Mesothelial cell of epicardium (in vitro differentiated cells): ENCODE measurements at regions not wholly inside any gene's neighbourhood (a gene's known extent, or its start where the extent isn't known, plus 50 kb on each side); places are given as distances from the start of the nearest gene placed in this dataset.
A peak's percentile ranks its signal among the peaks of the same experiment; 100 is the strongest.

Source experiments
- DNase-seq, 2 experiments: peaks; one replicate each; pipeline ENCODE4 v3.0.0; 2021; ENCODE audit warnings: low spot score in 2 of 2; ENCODE audit not compliant: unreplicated experiment in 2 of 2
- H3K27ac Mint-ChIP-seq: 2 replicates; pipeline ENCODE4 v1.8.0; 2021; ENCODE audit warnings: mixed read lengths
- H3K27me3 Mint-ChIP-seq: 2 replicates; pipeline ENCODE4 v1.8.0; 2021; ENCODE audit warnings: low read depth, mixed read lengths
- H3K36me3 Mint-ChIP-seq: 2 replicates; pipeline ENCODE4 v1.8.0; 2021; ENCODE audit warnings: mixed read lengths
- H3K4me1 Mint-ChIP-seq: 2 replicates; pipeline ENCODE4 v1.8.0; 2021; ENCODE audit warnings: mixed read lengths
- H3K4me3 Mint-ChIP-seq: 2 replicates; pipeline ENCODE4 v1.8.0; 2021; ENCODE audit warnings: mild to moderate bottlenecking, moderate library complexity, mixed read lengths
- H3K9me3 Mint-ChIP-seq: 2 replicates; pipeline ENCODE4 v1.8.0; 2021; ENCODE audit warnings: mixed read lengths
- CTCF ChIP-seq: fragments of 200-600 bp; sonication (generic); IDR thresholded peaks from one replicate; pipeline ENCODE4 v1.5.0; 2021; ENCODE audit warnings: antibody characterized with exemption; ENCODE audit not compliant: unreplicated experiment

- Mint-ChIP-seq H3K9me3 (peaks cover 2% of the 10 kb centered on the region), H3K27ac (peak overlapping the region; percentile 85), H3K4me1 (peaks cover 70% of the 10 kb centered on the region), H3K36me3 (peaks cover 1% of the 10 kb centered on the region), H3K27me3 (no peaks in the 10 kb centered on the region), H3K4me3 (no peak overlapping the region)
- no peak for TF ChIP-seq CTCF
- DNase-seq, result no peak
Observed at GRCh38 chr2:236871500-236872001, 214.1 kb upstream of the COPS8 start.

- H3K4me3 Mint-ChIP-seq, result no peak overlapping the region
- peak overlapping the region; percentile 85 for H3K27ac Mint-ChIP-seq
- H3K27me3 Mint-ChIP-seq, result no peaks in the 10 kb centered on the region
- peaks cover 72% of the 10 kb centered on the region for H3K4me1 Mint-ChIP-seq
- H3K9me3 Mint-ChIP-seq, result no peaks in the 10 kb centered on the region
- TF ChIP-seq CTCF, result no peak
- no peak for DNase-seq
- H3K36me3 Mint-ChIP-seq, result no peaks in the 10 kb centered on the region
Observed at GRCh38 chr2:236872015-236872414, 213.7 kb upstream of the COPS8 start.

GRCh38 chr2:236872981-236873380 lies 212.7 kb upstream of the COPS8 start:
- TF ChIP-seq CTCF, result no peak
- Mint-ChIP-seq H3K36me3 (no peaks in the 10 kb centered on the region), H3K27ac (peak overlapping the region; percentile 8), H3K9me3 (no peaks in the 10 kb centered on the region), H3K4me3 (no peak overlapping the region), H3K4me1 (peaks cover 76% of the 10 kb centered on the region), H3K27me3 (no peaks in the 10 kb centered on the region)
- no peak for DNase-seq

- H3K4me1 Mint-ChIP-seq, result peaks cover 73% of the 10 kb centered on the region
Observed at GRCh38 chr2:236873636-236874035, 212.1 kb upstream of the COPS8 start.

GRCh38 chr2:236874866-236875481 lies 210.7 kb upstream of the COPS8 start:
- H3K9me3 Mint-ChIP-seq, result no peaks in the 10 kb centered on the region
- H3K4me3 Mint-ChIP-seq, result no peak overlapping the region
- H3K27me3 Mint-ChIP-seq, result no peaks in the 10 kb centered on the region
- H3K36me3 Mint-ChIP-seq, result no peaks in the 10 kb centered on the region
- no peak for DNase-seq
- H3K27ac Mint-ChIP-seq, result no peak overlapping the region
- no peak for TF ChIP-seq CTCF
- peaks cover 65% of the 10 kb centered on the region for H3K4me1 Mint-ChIP-seq

More at GRCh38 chr2:236873636-236874035, 212.1 kb upstream of the COPS8 start:
- no peaks in the 10 kb centered on the region for H3K9me3 Mint-ChIP-seq
- no peaks in the 10 kb centered on the region for H3K27me3 Mint-ChIP-seq
- no peaks in the 10 kb centered on the region for H3K36me3 Mint-ChIP-seq
- no peak for DNase-seq
- H3K4me3 Mint-ChIP-seq, result no peak overlapping the region
- no peak overlapping the region for H3K27ac Mint-ChIP-seq
- TF ChIP-seq CTCF, result no peak
